Astrocyte (in vitro differentiated cells and primary cell): ENCODE measurements at regions not wholly inside any gene's neighbourhood (a gene's known extent, or its start where the extent isn't known, plus 50 kb on each side); places are given as distances from the start of the nearest gene placed in this dataset.

Experiments
- CTCF ChIP-seq: IDR thresholded peaks from 2 replicates; pipeline ENCODE4 v1.5.1; 2011; ENCODE audit warnings: low read depth, mild to moderate bottlenecking, inconsistent platforms, low read length, moderate library complexity; ENCODE audit not compliant: insufficient read depth
- EZH2 ChIP-seq: IDR thresholded peaks from 2 replicates; pipeline ENCODE4 v1.6.1; 2012; ENCODE audit warnings: mild to moderate bottlenecking, low read length, inconsistent platforms; ENCODE audit not compliant: insufficient read depth

- TF ChIP-seq CTCF (no peak), EZH2 (no peak)
Measured at GRCh38 chr10:33937036-33937730, 602.7 kb upstream of the NRP1 start.
